NT2/D1 (cell line): ENCODE measurements at regions not wholly inside any gene's neighbourhood (a gene's known extent, or its start where the extent isn't known, plus 50 kb on each side); places are given as distances from the start of the nearest gene placed in this dataset.

ENCODE experiments used
- DNase-seq: peaks from one replicate; pipeline ENCODE4 v3.0.0-alpha.2; 2011; ENCODE audit warnings: low read depth, low spot score
- H3K27me3 ChIP-seq: 2 replicates; pipeline ENCODE4 v1.6.0; 2011; ENCODE audit warnings: mild to moderate bottlenecking; ENCODE audit not compliant: insufficient read length, insufficient read depth
- H3K36me3 ChIP-seq: 2 replicates; pipeline ENCODE4 v1.6.1; 2011; ENCODE audit warnings: mild to moderate bottlenecking, low read length, mixed read lengths; ENCODE audit not compliant: insufficient read depth, insufficient read length
- H3K4me1 ChIP-seq: 2 replicates; pipeline ENCODE4 v1.5.1; 2011; ENCODE audit not compliant: insufficient read depth, insufficient read length
- H3K4me3 ChIP-seq: 2 replicates; pipeline ENCODE4 v1.5.1; 2011; ENCODE audit warnings: low read depth; ENCODE audit not compliant: insufficient read length
- H3K9ac ChIP-seq: 2 replicates; pipeline ENCODE4 v1.6.0; 2011; ENCODE audit warnings: low read depth; ENCODE audit not compliant: insufficient read length
- H3K9me3 ChIP-seq: 2 replicates; pipeline ENCODE4 v1.5.1; 2011; ENCODE audit warnings: mild to moderate bottlenecking, low read length; ENCODE audit not compliant: insufficient read depth
- SUZ12 ChIP-seq: IDR thresholded peaks from 2 replicates; pipeline ENCODE4 v1.6.1; 2011; ENCODE audit not compliant: insufficient read length, insufficient read depth; ENCODE audit errors: extremely low read depth
- YY1 ChIP-seq: IDR thresholded peaks from 2 replicates; pipeline ENCODE4 v1.6.1; 2011; ENCODE audit not compliant: insufficient read length, insufficient read depth
- ZNF274 ChIP-seq: IDR thresholded peaks from 2 replicates; pipeline ENCODE4 v1.6.1; 2011; ENCODE audit warnings: mild to moderate bottlenecking, low read depth, low read length

- peak; percentile 1 for DNase-seq
- Histone ChIP-seq H3K27me3 (no peaks in the 10 kb centered on the region), H3K9ac (no peak overlapping the region), H3K4me1 (no peaks in the 10 kb centered on the region), H3K36me3 (no peaks in the 10 kb centered on the region), H3K9me3 (no peaks in the 10 kb centered on the region), H3K4me3 (no peak overlapping the region)
- no peak for TF ChIP-seq ZNF274
- TF ChIP-seq SUZ12 = no peak
- TF ChIP-seq YY1 = no peak
Measured at GRCh38 chr13:54640719-54641118, 1612.1 kb downstream of the OLFM4 start.

- H3K36me3 ChIP-seq = no peaks in the 10 kb centered on the region
Measured at GRCh38 chr13:54643863-54644262, 1615.2 kb downstream of the OLFM4 start.

GRCh38 chr13:54647275-54647674 lies 1618.7 kb downstream of the OLFM4 start:
- TF ChIP-seq SUZ12 (no peak), ZNF274 (no peak), YY1 (no peak)
- H3K9ac ChIP-seq = no peak overlapping the region
- H3K27me3 ChIP-seq = no peaks in the 10 kb centered on the region
- no peak for DNase-seq
- H3K4me1 ChIP-seq = no peaks in the 10 kb centered on the region
- no peak overlapping the region for H3K4me3 ChIP-seq
- H3K9me3 ChIP-seq = no peaks in the 10 kb centered on the region
- H3K36me3 ChIP-seq = no peaks in the 10 kb centered on the region

More at GRCh38 chr13:54643863-54644262, 1615.2 kb downstream of the OLFM4 start:
- no peak for DNase-seq
- H3K27me3 ChIP-seq = no peaks in the 10 kb centered on the region
- H3K4me1 ChIP-seq = no peaks in the 10 kb centered on the region
- H3K9me3 ChIP-seq = no peaks in the 10 kb centered on the region
- no peak overlapping the region for H3K9ac ChIP-seq
- TF ChIP-seq YY1 = no peak
- no peak for TF ChIP-seq SUZ12
- no peak for TF ChIP-seq ZNF274
- no peak overlapping the region for H3K4me3 ChIP-seq

GRCh38 chr13:54657588-54657987 lies 1629.0 kb downstream of the OLFM4 start:
- no peaks in the 10 kb centered on the region for H3K27me3 ChIP-seq
- no peaks in the 10 kb centered on the region for H3K4me1 ChIP-seq
- H3K9ac ChIP-seq = no peak overlapping the region
- H3K4me3 ChIP-seq = no peak overlapping the region
- TF ChIP-seq SUZ12 (no peak), YY1 (no peak), ZNF274 (no peak)
- H3K9me3 ChIP-seq = no peaks in the 10 kb centered on the region
- DNase-seq = no peak
- H3K36me3 ChIP-seq = no peaks in the 10 kb centered on the region

GRCh38 chr13:54658771-54659170 lies 1630.2 kb downstream of the OLFM4 start:
- Histone ChIP-seq H3K27me3 (no peaks in the 10 kb centered on the region), H3K9ac (no peak overlapping the region), H3K4me1 (no peaks in the 10 kb centered on the region), H3K36me3 (no peaks in the 10 kb centered on the region), H3K9me3 (no peaks in the 10 kb centered on the region), H3K4me3 (no peak overlapping the region)
- no peak for TF ChIP-seq YY1
- no peak for TF ChIP-seq SUZ12
- TF ChIP-seq ZNF274 = no peak
- DNase-seq = no peak

GRCh38 chr13:54660277-54660676 lies 1631.7 kb downstream of the OLFM4 start:
- Histone ChIP-seq H3K4me3 (no peak overlapping the region), H3K27me3 (no peaks in the 10 kb centered on the region), H3K9me3 (no peaks in the 10 kb centered on the region), H3K4me1 (no peaks in the 10 kb centered on the region), H3K36me3 (no peaks in the 10 kb centered on the region), H3K9ac (no peak overlapping the region)
- DNase-seq = no peak
- no peak for TF ChIP-seq ZNF274
- TF ChIP-seq YY1 = no peak
- no peak for TF ChIP-seq SUZ12

- Histone ChIP-seq H3K9me3 (no peaks in the 10 kb centered on the region; the same call in 1 of the 2 replicates), H3K27me3 (no peaks in the 10 kb centered on the region), H3K4me3 (no peak overlapping the region), H3K4me1 (no peaks in the 10 kb centered on the region), H3K36me3 (no peaks in the 10 kb centered on the region), H3K9ac (no peak overlapping the region)
- no peak for DNase-seq
- TF ChIP-seq SUZ12 = no peak
- TF ChIP-seq ZNF274 = no peak
- no peak for TF ChIP-seq YY1
Measured at GRCh38 chr13:54676526-54677113, 1648.0 kb downstream of the OLFM4 start.

GRCh38 chr13:54682184-54682583 lies 1653.6 kb downstream of the OLFM4 start:
- Histone ChIP-seq H3K36me3 (no peaks in the 10 kb centered on the region), H3K27me3 (no peaks in the 10 kb centered on the region), H3K9me3 (no peaks in the 10 kb centered on the region), H3K9ac (no peak overlapping the region), H3K4me3 (no peak overlapping the region), H3K4me1 (no peaks in the 10 kb centered on the region)
- TF ChIP-seq ZNF274 = no peak
- TF ChIP-seq YY1 = no peak
- TF ChIP-seq SUZ12 = no peak
- no peak for DNase-seq
